ENCODE measurements at regions not wholly inside any gene's neighbourhood (a gene's known extent, or its start where the extent isn't known, plus 50 kb on each side); places are given as distances from the start of the nearest gene placed in this dataset.
A peak's percentile ranks its signal among the peaks of the same experiment; 100 is the strongest.

- Histone ChIP-seq H2AFZ (ENCODE audit: low read length) (no peak overlapping the region), H3K4me3 (ENCODE audit: insufficient read depth, low read length) (no peak overlapping the region), H4K20me1 (ENCODE audit: insufficient read depth, low read length) (no peaks in the 10 kb centered on the region), H3K27ac (ENCODE audit: low read depth, low read length) (no peak overlapping the region), H3K36me3 (ENCODE audit: insufficient read depth, low read length) (no peaks in the 10 kb centered on the region), H3K27me3 (ENCODE audit: insufficient read depth, low read length) (no peaks in the 10 kb centered on the region), H3K4me2 (ENCODE audit: insufficient read depth, low read length) (no peak overlapping the region), H3K79me2 (ENCODE audit: insufficient read depth, low read length) (no peaks in the 10 kb centered on the region), H3K4me1 (ENCODE audit: insufficient read depth, low read length) (no peaks in the 10 kb centered on the region), H3K9me3 (ENCODE audit: low read depth, low read length) (no peaks in the 10 kb centered on the region)
- DNase-seq (ENCODE audit: insufficient read length, low spot score, missing footprints), result no peak
- no peak for TF ChIP-seq CTCF (IDR thresholded peaks at IDR 0.05; ENCODE audit: extremely low read depth, low read depth, low read length)
Measured at GRCh38 chr16:16882766-16883165, 503.8 kb downstream of the NPIPA7 start.

- Histone ChIP-seq H3K36me3 (ENCODE audit: insufficient read depth, low read length) (no peaks in the 10 kb centered on the region), H3K27ac (ENCODE audit: low read depth, low read length) (no peak overlapping the region), H2AFZ (ENCODE audit: low read length) (no peak overlapping the region), H3K79me2 (ENCODE audit: insufficient read depth, low read length) (no peaks in the 10 kb centered on the region), H3K27me3 (ENCODE audit: insufficient read depth, low read length) (no peaks in the 10 kb centered on the region), H4K20me1 (ENCODE audit: insufficient read depth, low read length) (no peaks in the 10 kb centered on the region), H3K4me3 (ENCODE audit: insufficient read depth, low read length) (no peak overlapping the region), H3K9me3 (ENCODE audit: low read depth, low read length) (no peaks in the 10 kb centered on the region), H3K4me2 (ENCODE audit: insufficient read depth, low read length) (no peak overlapping the region), H3K4me1 (ENCODE audit: insufficient read depth, low read length) (no peaks in the 10 kb centered on the region)
- DNase-seq (ENCODE audit: insufficient read length, low spot score, missing footprints), result no peak
- no peak for TF ChIP-seq CTCF (IDR thresholded peaks at IDR 0.05; ENCODE audit: extremely low read depth, low read depth, low read length)
Measured at GRCh38 chr16:16884451-16884850, 505.5 kb downstream of the NPIPA7 start.

- Histone ChIP-seq H3K4me2 (ENCODE audit: insufficient read depth, low read length) (no peak overlapping the region), H3K36me3 (ENCODE audit: insufficient read depth, low read length) (no peaks in the 10 kb centered on the region), H3K27ac (ENCODE audit: low read depth, low read length) (no peak overlapping the region), H3K79me2 (ENCODE audit: insufficient read depth, low read length) (no peaks in the 10 kb centered on the region), H4K20me1 (ENCODE audit: insufficient read depth, low read length) (no peaks in the 10 kb centered on the region), H3K27me3 (ENCODE audit: insufficient read depth, low read length) (no peaks in the 10 kb centered on the region), H2AFZ (ENCODE audit: low read length) (no peak overlapping the region), H3K4me3 (ENCODE audit: insufficient read depth, low read length) (no peak overlapping the region), H3K4me1 (ENCODE audit: insufficient read depth, low read length) (no peaks in the 10 kb centered on the region), H3K9me3 (ENCODE audit: low read depth, low read length) (no peaks in the 10 kb centered on the region)
- peak; percentile 59 for DNase-seq (ENCODE audit: insufficient read length, low spot score, missing footprints)
- TF ChIP-seq CTCF (IDR thresholded peaks at IDR 0.05; ENCODE audit: extremely low read depth, low read depth, low read length), result no peak
Measured at GRCh38 chr16:16887193-16887592, 508.3 kb downstream of the NPIPA7 start.

DNA sequence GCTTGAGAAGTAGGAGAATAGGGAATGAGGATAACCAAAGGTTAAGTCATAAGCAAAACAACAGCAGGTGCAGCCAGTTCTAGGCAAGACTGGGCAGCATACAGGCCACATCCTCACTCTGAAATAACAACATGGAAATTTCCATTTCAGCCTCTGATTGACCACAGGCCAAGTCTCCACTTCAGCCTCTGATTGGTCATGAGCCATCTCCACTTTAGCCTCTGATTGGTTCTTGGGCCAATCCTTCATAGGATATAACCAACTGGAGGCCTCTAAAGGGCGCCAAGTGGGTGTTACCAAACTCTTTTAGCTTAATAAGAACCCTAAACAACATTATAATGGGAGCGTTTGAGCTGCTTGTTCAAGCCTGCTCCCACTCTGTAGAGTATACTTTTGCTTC, 512.0 kb downstream of the NPIPA7 start:
- Histone ChIP-seq H3K4me2 (ENCODE audit: insufficient read depth, low read length) (no peak overlapping the region), H3K27me3 (ENCODE audit: insufficient read depth, low read length) (no peaks in the 10 kb centered on the region), H2AFZ (ENCODE audit: low read length) (no peak overlapping the region), H3K4me3 (ENCODE audit: insufficient read depth, low read length) (no peak overlapping the region), H3K4me1 (ENCODE audit: insufficient read depth, low read length) (no peaks in the 10 kb centered on the region), H3K27ac (ENCODE audit: low read depth, low read length) (no peak overlapping the region), H4K20me1 (ENCODE audit: insufficient read depth, low read length) (no peaks in the 10 kb centered on the region), H3K36me3 (ENCODE audit: insufficient read depth, low read length) (no peaks in the 10 kb centered on the region), H3K9me3 (ENCODE audit: low read depth, low read length) (no peaks in the 10 kb centered on the region), H3K79me2 (ENCODE audit: insufficient read depth, low read length) (no peaks in the 10 kb centered on the region)
- DNase-seq (ENCODE audit: insufficient read length, low spot score, missing footprints), result no peak
- no peak for TF ChIP-seq CTCF (IDR thresholded peaks at IDR 0.05; ENCODE audit: extremely low read depth, low read depth, low read length)

Measured in osteoblast (primary cell).